ENCODE measurements at regions not wholly inside any gene's neighbourhood (a gene's known extent, or its start where the extent isn't known, plus 50 kb on each side); places are given as distances from the start of the nearest gene placed in this dataset.

GRCh38 chr11:112614605-112615004 is 346.6 kb upstream of the NCAM1 start:
- TF ChIP-seq POLR2A (IDR thresholded peaks at IDR 0.05; ENCODE audit: low read length) (no peak), GATA1 (IDR thresholded peaks at IDR 0.05; ENCODE audit: low read depth, low read length) (no peak)

All from erythroblast (primary cell).